ENCODE measurements at regions not wholly inside any gene's neighbourhood (a gene's known extent, or its start where the extent isn't known, plus 50 kb on each side); places are given as distances from the start of the nearest gene placed in this dataset.

GRCh38 chr14:34183478-34183877 is 232.6 kb upstream of the EGLN3 start:
- TF ChIP-seq GATA3 (IDR thresholded peaks at IDR 0.05; ENCODE audit: low read depth, low read length): no peak
- TF ChIP-seq GATA2 (IDR thresholded peaks at IDR 0.05; ENCODE audit: low read depth, low read length): no peak

- TF ChIP-seq GATA2 (IDR thresholded peaks at IDR 0.05; ENCODE audit: low read depth, low read length) (no peak), GATA3 (IDR thresholded peaks at IDR 0.05; ENCODE audit: low read depth, low read length) (no peak)
Observed at GRCh38 chr14:34181338-34181737, 230.5 kb upstream of the EGLN3 start.

- TF ChIP-seq GATA3 (IDR thresholded peaks at IDR 0.05; ENCODE audit: low read depth, low read length) (no peak), GATA2 (IDR thresholded peaks at IDR 0.05; ENCODE audit: low read depth, low read length) (no peak)
Observed at GRCh38 chr14:34180869-34181268, 230.0 kb upstream of the EGLN3 start.

- TF ChIP-seq GATA2 (IDR thresholded peaks at IDR 0.05; ENCODE audit: low read depth, low read length) (no peak), GATA3 (IDR thresholded peaks at IDR 0.05; ENCODE audit: low read depth, low read length) (no peak)
Observed at GRCh38 chr14:34180434-34180833, 229.6 kb upstream of the EGLN3 start.

- TF ChIP-seq GATA2 (IDR thresholded peaks at IDR 0.05; ENCODE audit: low read depth, low read length) (no peak), GATA3 (IDR thresholded peaks at IDR 0.05; ENCODE audit: low read depth, low read length) (no peak)
Observed at GRCh38 chr14:34179727-34180126, 228.9 kb upstream of the EGLN3 start.

GRCh38 chr14:34177466-34177865 is 226.6 kb upstream of the EGLN3 start:
- TF ChIP-seq GATA2 (IDR thresholded peaks at IDR 0.05; ENCODE audit: low read depth, low read length): no peak
- TF ChIP-seq GATA3 (IDR thresholded peaks at IDR 0.05; ENCODE audit: low read depth, low read length): no peak

GRCh38 chr14:34175574-34175973 is 224.7 kb upstream of the EGLN3 start:
- TF ChIP-seq GATA2 (IDR thresholded peaks at IDR 0.05; ENCODE audit: low read depth, low read length) (no peak), GATA3 (IDR thresholded peaks at IDR 0.05; ENCODE audit: low read depth, low read length) (no peak)

GRCh38 chr14:34174973-34175372 is 224.1 kb upstream of the EGLN3 start:
- TF ChIP-seq GATA2 (IDR thresholded peaks at IDR 0.05; ENCODE audit: low read depth, low read length): no peak
- no peak for TF ChIP-seq GATA3 (IDR thresholded peaks at IDR 0.05; ENCODE audit: low read depth, low read length)

- TF ChIP-seq GATA2 (IDR thresholded peaks at IDR 0.05; ENCODE audit: low read depth, low read length) (no peak), GATA3 (IDR thresholded peaks at IDR 0.05; ENCODE audit: low read depth, low read length) (no peak)
Observed at GRCh38 chr14:34173916-34174315, 223.0 kb upstream of the EGLN3 start.

GRCh38 chr14:34172550-34173368 is 221.9 kb upstream of the EGLN3 start:
- no peak for TF ChIP-seq GATA2 (IDR thresholded peaks at IDR 0.05; ENCODE audit: low read depth, low read length)
- TF ChIP-seq GATA3 (IDR thresholded peaks at IDR 0.05; ENCODE audit: low read depth, low read length): no peak

GRCh38 chr14:34172173-34172451 is 221.2 kb upstream of the EGLN3 start:
- TF ChIP-seq GATA2 (IDR thresholded peaks at IDR 0.05; ENCODE audit: low read depth, low read length) (no peak), GATA3 (IDR thresholded peaks at IDR 0.05; ENCODE audit: low read depth, low read length) (no peak)

GRCh38 chr14:34171431-34172172 is 220.7 kb upstream of the EGLN3 start:
- TF ChIP-seq GATA3 (IDR thresholded peaks at IDR 0.05; ENCODE audit: low read depth, low read length) (no peak), GATA2 (IDR thresholded peaks at IDR 0.05; ENCODE audit: low read depth, low read length) (no peak)

- TF ChIP-seq GATA3 (IDR thresholded peaks at IDR 0.05; ENCODE audit: low read depth, low read length): no peak
- TF ChIP-seq GATA2 (IDR thresholded peaks at IDR 0.05; ENCODE audit: low read depth, low read length): no peak
Observed at GRCh38 chr14:34170882-34171281, 220.0 kb upstream of the EGLN3 start.

- no peak for TF ChIP-seq GATA2 (IDR thresholded peaks at IDR 0.05; ENCODE audit: low read depth, low read length)
- no peak for TF ChIP-seq GATA3 (IDR thresholded peaks at IDR 0.05; ENCODE audit: low read depth, low read length)
Observed at GRCh38 chr14:34169561-34169960, 218.7 kb upstream of the EGLN3 start.

- TF ChIP-seq GATA2 (IDR thresholded peaks at IDR 0.05; ENCODE audit: low read depth, low read length) (no peak), GATA3 (IDR thresholded peaks at IDR 0.05; ENCODE audit: low read depth, low read length) (no peak)
Observed at GRCh38 chr14:34168656-34169055, 217.8 kb upstream of the EGLN3 start.

Data from SH-SY5Y (cell line).